ENCODE measurements at regions not wholly inside any gene's neighbourhood (a gene's known extent, or its start where the extent isn't known, plus 50 kb on each side); places are given as distances from the start of the nearest gene placed in this dataset.

DNA sequence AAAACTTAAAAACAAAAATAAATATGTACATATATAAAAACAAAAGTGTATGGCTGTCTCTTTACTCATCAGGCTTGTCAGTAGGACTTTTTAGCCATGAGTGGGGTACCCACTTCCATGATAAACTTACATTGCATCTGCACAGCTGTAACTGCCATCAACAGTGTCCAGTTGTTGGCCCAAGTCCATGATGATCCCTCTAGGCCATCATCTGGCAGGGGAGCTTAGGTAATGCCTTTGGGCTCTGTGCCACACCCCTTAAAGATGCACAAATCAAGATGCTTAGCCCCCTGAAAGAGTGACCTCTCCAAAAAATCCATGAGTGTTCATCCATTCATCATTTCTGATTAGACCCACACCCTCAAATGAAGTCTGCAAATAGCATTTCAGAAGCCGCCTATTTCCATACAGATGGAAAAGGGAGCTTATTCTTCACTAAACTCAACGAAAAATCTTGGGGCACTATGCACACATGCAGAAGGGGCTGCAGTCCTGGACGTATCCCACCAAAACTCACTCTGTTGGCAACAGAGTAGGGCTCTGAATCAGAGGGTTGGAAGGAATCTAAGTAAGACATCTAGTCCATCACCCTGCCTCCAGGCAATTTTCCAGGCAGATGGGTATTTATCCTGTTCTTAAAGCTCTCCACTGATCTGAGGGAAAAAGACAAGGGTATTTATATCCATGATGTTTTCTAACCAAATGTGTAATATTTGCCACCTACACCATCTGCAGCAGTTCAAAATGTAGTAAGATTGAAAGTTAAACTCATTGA, 691.0 kb downstream of the ZEB2 start:
- TF ChIP-seq, protein P1, sequence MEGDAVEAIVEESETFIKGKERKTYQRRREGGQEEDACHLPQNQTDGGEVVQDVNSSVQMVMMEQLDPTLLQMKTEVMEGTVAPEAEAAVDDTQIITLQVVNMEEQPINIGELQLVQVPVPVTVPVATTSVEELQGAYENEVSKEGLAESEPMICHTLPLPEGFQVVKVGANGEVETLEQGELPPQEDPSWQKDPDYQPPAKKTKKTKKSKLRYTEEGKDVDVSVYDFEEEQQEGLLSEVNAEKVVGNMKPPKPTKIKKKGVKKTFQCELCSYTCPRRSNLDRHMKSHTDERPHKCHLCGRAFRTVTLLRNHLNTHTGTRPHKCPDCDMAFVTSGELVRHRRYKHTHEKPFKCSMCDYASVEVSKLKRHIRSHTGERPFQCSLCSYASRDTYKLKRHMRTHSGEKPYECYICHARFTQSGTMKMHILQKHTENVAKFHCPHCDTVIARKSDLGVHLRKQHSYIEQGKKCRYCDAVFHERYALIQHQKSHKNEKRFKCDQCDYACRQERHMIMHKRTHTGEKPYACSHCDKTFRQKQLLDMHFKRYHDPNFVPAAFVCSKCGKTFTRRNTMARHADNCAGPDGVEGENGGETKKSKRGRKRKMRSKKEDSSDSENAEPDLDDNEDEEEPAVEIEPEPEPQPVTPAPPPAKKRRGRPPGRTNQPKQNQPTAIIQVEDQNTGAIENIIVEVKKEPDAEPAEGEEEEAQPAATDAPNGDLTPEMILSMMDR (conservative IDR thresholded peaks at IDR 0.05), result no peak
- TF ChIP-seq ZFX (IDR thresholded peaks at IDR 0.05), result no peak
- no peak overlapping the region for H3K27ac ChIP-seq

- TF ChIP-seq, protein P1 (conservative IDR thresholded peaks at IDR 0.05), result no peak
- TF ChIP-seq ZFX (IDR thresholded peaks at IDR 0.05), result no peak
- no peak overlapping the region for H3K27ac ChIP-seq
Observed at GRCh38 chr2:143824791-143825190, 695.1 kb downstream of the ZEB2 start.

GRCh38 chr2:143823876-143824275, 694.7 kb downstream of the ARHGAP15 start:
- H3K27ac ChIP-seq, result no peak overlapping the region
- TF ChIP-seq ZFX (IDR thresholded peaks at IDR 0.05), result no peak
- TF ChIP-seq, protein P1 (conservative IDR thresholded peaks at IDR 0.05), result no peak

DNA sequence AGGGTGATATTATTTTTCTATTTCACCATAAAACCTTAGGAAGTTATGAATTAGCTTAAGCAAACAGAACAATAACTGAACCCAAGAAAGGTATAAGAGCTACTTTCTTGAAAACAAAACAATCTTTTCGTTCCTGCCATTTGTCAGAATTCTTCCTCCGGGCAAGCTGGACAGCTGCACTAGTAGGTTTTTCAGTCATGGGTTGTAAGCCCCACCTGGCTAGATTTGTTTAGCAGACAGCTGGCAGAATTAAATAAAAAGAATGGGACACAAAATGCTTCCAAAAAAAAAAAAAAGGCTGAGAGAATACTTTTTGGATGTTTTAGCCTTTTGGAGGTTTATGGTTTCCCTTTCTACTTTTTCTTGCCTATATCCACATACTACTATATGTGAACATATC, 694.1 kb downstream of the ARHGAP15 start:
- TF ChIP-seq, protein P1 (conservative IDR thresholded peaks at IDR 0.05), result no peak
- no peak for TF ChIP-seq ZFX (IDR thresholded peaks at IDR 0.05)
- no peak overlapping the region for H3K27ac ChIP-seq

GRCh38 chr2:143822736-143823135, 693.5 kb downstream of the ARHGAP15 start:
- TF ChIP-seq ZFX (IDR thresholded peaks at IDR 0.05), result no peak
- TF ChIP-seq, protein P1 (conservative IDR thresholded peaks at IDR 0.05), result no peak

GRCh38 chr2:143819764-143820163, 690.5 kb downstream of the ARHGAP15 start:
- TF ChIP-seq, protein P1 (conservative IDR thresholded peaks at IDR 0.05), result no peak
- TF ChIP-seq ZFX (IDR thresholded peaks at IDR 0.05), result no peak
- H3K27ac ChIP-seq, result no peak overlapping the region

More at GRCh38 chr2:143822736-143823135, 693.5 kb downstream of the ARHGAP15 start:
- no peak overlapping the region for H3K27ac ChIP-seq

DNA sequence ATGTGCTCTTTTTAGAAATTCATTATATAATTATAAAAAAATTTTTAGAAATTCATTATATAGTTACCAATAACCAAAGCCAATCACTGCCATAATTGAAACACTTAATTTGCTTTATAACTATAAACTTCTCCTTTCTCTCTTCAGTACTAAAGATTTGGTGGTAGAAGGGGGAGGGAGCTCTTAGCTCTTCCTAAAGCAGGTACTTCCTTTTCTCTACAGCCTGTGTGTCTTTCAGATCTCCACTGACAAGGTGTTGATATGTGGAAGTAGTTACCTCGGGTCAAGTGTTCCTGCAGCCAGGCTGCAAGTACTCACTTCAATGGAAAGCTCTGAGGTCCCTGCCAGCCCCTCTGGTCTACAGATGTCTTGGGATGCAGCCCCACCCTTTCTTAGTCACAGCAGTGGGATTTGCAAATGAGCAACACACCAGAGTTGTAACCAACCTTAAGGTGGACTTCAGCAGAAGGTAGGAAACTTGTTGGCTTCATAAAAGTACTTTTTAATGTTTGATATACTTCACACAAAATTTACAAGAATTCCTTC, 690.0 kb downstream of the ARHGAP15 start:
- TF ChIP-seq, protein P1 (conservative IDR thresholded peaks at IDR 0.05), result no peak
- TF ChIP-seq ZFX (IDR thresholded peaks at IDR 0.05), result no peak
- no peak overlapping the region for H3K27ac ChIP-seq

Data from C4-2B (cell line).